K562 (cell line): ENCODE measurements at regions not wholly inside any gene's neighbourhood (a gene's known extent, or its start where the extent isn't known, plus 50 kb on each side); places are given as distances from the start of the nearest gene placed in this dataset.

ENCODE experiments used
- ATAC-seq: fragments of 200-7000 bp; cut with Tn5 transposase; 3 replicates; pipeline ENCODE4 v1.9.1; 2020; ENCODE audit warnings: moderate library complexity
- BruUV-seq: library from RNA; stranded (reverse); fragments of 400-500 nt; replicated peaks from 2 replicates; lab custom pipeline; 2021; lab: Mats Ljungman, UMichigan
- CTCF ChIA-PET: fragments of 300-600 bp; formaldehyde crosslinking; extraction: SDS; loops from one replicate; lab custom pipeline; 2021; ENCODE audit warnings: low intra/inter-chr PET ratio; lab: Yijun Ruan, JAX
- POLR2A ChIA-PET: fragments of 300-600, 350-650 bp; sonication (Branson Sonifier 250); formaldehyde crosslinking; extraction: SDS; loops from one replicate; lab custom pipeline; 2021; ENCODE audit warnings: antibody characterized with exemption, inconsistent platforms; lab: Yijun Ruan, JAX
- DNase-seq, 4 experiments: peaks; one replicate each; pipeline versions ENCODE4 v3.0.0 to v3.0.0-alpha.2; 2011 to 2018; ENCODE audit warnings: low spot score in 3 of 4, mixed read lengths in 3 of 4; ENCODE audit errors: extremely low read depth in 1 of 4
- FAIRE-seq: peaks from 2 replicates; lab custom pipeline; 2011; peaks lifted over from hg19 to GRCh38; lab: Jason Lieb, UNC
- H2AFZ ChIP-seq: 2 replicates; pipeline ENCODE4 v1.6.0; 2011; ENCODE audit warnings: low read depth, low read length, control low read depth, inconsistent platforms
- H3K27ac ChIP-seq: fragments of 200-600 bp; 3 replicates; pipeline ENCODE4 v1.8.0; 2011; ENCODE audit warnings: low read depth, mild to moderate bottlenecking, control low read depth, inconsistent platforms, low read length, moderate library complexity, mixed read lengths; ENCODE audit errors: extremely low read depth
- H3K27me3 ChIP-seq, 2 experiments: fragments of 300-600 bp in 1 of 2; 2 replicates in 1 of 2; 3 replicates in 1 of 2; pipeline versions ENCODE4 v1.6.0 to v1.8.0; 2011; ENCODE audit warnings: inconsistent platforms in 2 of 2, low read length in 2 of 2, mild to moderate bottlenecking in 1 of 2, mixed read lengths in 1 of 2, moderate library complexity in 1 of 2; ENCODE audit not compliant: control insufficient read depth in 2 of 2, insufficient read depth in 2 of 2
- H3K36me3 ChIP-seq: fragments of 300-600 bp; 3 replicates; pipeline ENCODE4 v1.8.0; 2011; ENCODE audit warnings: mild to moderate bottlenecking, low read length, inconsistent platforms; ENCODE audit not compliant: control insufficient read depth, insufficient read depth
- H3K4me1 ChIP-seq, 2 experiments: fragments of 200-600 bp in 1 of 2; replicated peaks in 1 of 2; 2 replicates in 1 of 2; 3 replicates in 1 of 2; pipeline versions ENCODE4 v1.5.1 to v1.8.0; 2011; ENCODE audit warnings: inconsistent platforms in 2 of 2, low read length in 2 of 2, mild to moderate bottlenecking in 1 of 2, mixed read lengths in 1 of 2, moderate library complexity in 1 of 2; ENCODE audit not compliant: control insufficient read depth in 2 of 2, insufficient read depth in 2 of 2
- H3K4me2 ChIP-seq: 2 replicates; pipeline ENCODE4 v1.6.1; 2011; ENCODE audit warnings: low read length, control low read depth, inconsistent platforms, mixed read lengths; ENCODE audit not compliant: insufficient read depth
- H3K4me3 ChIP-seq: fragments of 200-600 bp; sonication (generic), shearing (Covaris generic); 2 replicates; pipeline ENCODE4 v1.5.1; 2016; ENCODE audit warnings: control low read depth, inconsistent platforms
- H3K79me2 ChIP-seq: fragments of 200-600 bp; 3 replicates; pipeline ENCODE4 v1.8.0; 2011; ENCODE audit warnings: low read length, inconsistent platforms; ENCODE audit not compliant: control insufficient read depth, insufficient read depth
- H3K9ac ChIP-seq, 2 experiments: 2 replicates each; pipeline versions ENCODE4 v1.6.0 to v1.6.1; 2011; ENCODE audit warnings: low read depth in 2 of 2, low read length in 2 of 2, control low read depth in 1 of 2, inconsistent platforms in 1 of 2, mild to moderate bottlenecking in 1 of 2, mixed read lengths in 1 of 2; ENCODE audit not compliant: insufficient read depth in 1 of 2
- H3K9me1 ChIP-seq: one replicate; pipeline ENCODE4 v1.6.0; 2011; ENCODE audit warnings: inconsistent platforms, mild to moderate bottlenecking, low read length, moderate library complexity; ENCODE audit not compliant: control insufficient read depth, insufficient read depth
- H3K9me3 ChIP-seq: replicated peaks from 2 replicates; pipeline ENCODE4 v1.5.1; 2011; ENCODE audit warnings: low read depth, low read length, inconsistent platforms; ENCODE audit not compliant: control insufficient read depth, insufficient read depth
- H4K20me1 ChIP-seq: replicated peaks from 2 replicates; pipeline ENCODE4 v1.6.1; 2011; ENCODE audit warnings: low read length, inconsistent platforms, mixed read lengths; ENCODE audit not compliant: control insufficient read depth, insufficient read depth
- CCAR2 ChIP-seq: fragments of 200-400 bp; formaldehyde crosslinking; IDR thresholded peaks from 2 replicates; pipeline ENCODE4 v1.6.1; 2017; ENCODE audit warnings: mild to moderate bottlenecking, low read depth, low read length
- CREB5 ChIP-seq: fragments of 250-450 bp; sonication (Bioruptor Pico); IDR thresholded peaks from 2 replicates; pipeline ENCODE4 v1.5.0; 2020; ENCODE audit warnings: mild to moderate bottlenecking
- DDX20 ChIP-seq: fragments of 450-650 bp; IDR thresholded peaks from 2 replicates; pipeline ENCODE4 v1.6.1; 2016; ENCODE audit warnings: missing genetic modification characterization, low read depth, mild to moderate bottlenecking, missing compliant biosample characterization, moderate library complexity
- HIVEP1 ChIP-seq: fragments of 250-450 bp; sonication (Bioruptor Pico); IDR thresholded peaks from 2 replicates; pipeline ENCODE4 v1.4.0; 2020; ENCODE audit warnings: mild to moderate bottlenecking
- PCBP1 ChIP-seq: fragments of 200-400 bp; formaldehyde crosslinking; IDR thresholded peaks from 2 replicates; pipeline ENCODE4 v1.6.1; 2018; ENCODE audit warnings: mild to moderate bottlenecking, low read depth, low read length; ENCODE audit not compliant: poor library complexity, severe bottlenecking
- PML ChIP-seq: IDR thresholded peaks from 2 replicates; pipeline ENCODE4 v1.6.1; 2012; ENCODE audit warnings: low read length, inconsistent platforms
- POLR2A ChIP-seq: fragments of 450-650 bp; conservative IDR thresholded peaks from 2 replicates; pipeline ENCODE4 v1.6.1; 2016
- RBM25 ChIP-seq: fragments of 200-400 bp; formaldehyde crosslinking; IDR thresholded peaks from 2 replicates; pipeline ENCODE4 v1.6.1; 2018; ENCODE audit warnings: low read length, low read depth, moderate library complexity; ENCODE audit not compliant: severe bottlenecking
- SAFB ChIP-seq: fragments of 200-400 bp; formaldehyde crosslinking; IDR thresholded peaks from 2 replicates; pipeline ENCODE4 v1.6.1; 2017; ENCODE audit warnings: low read depth, low read length, borderline replicate concordance
- ZNF696 ChIP-seq: fragments of 250-450 bp; sonication (Bioruptor Pico); conservative IDR thresholded peaks from 2 replicates; pipeline ENCODE4 v1.4.0; 2020; ENCODE audit warnings: mild to moderate bottlenecking, moderate library complexity
- WGBS: fragments of 100-300 bp; shearing (Covaris generic); methylation state at CpG from one replicate; pipeline ENCODE4 v1.1.6; 2016; ENCODE audit warnings: low coverage, mixed read lengths; ENCODE audit not compliant: insufficient coverage; ENCODE audit errors: missing lambda C conversion rate; 5-methylcytosine and 5-hydroxymethylcytosine counted together
- in situ Hi-C: fragments of 300-500 bp; cut with MboI; formaldehyde crosslinking; loops from 4 replicates; pipeline ENCODE4 v1.15.0; 2018; ENCODE audit warnings: inconsistent platforms, mixed read lengths
- intact Hi-C: fragments of 100-400 bp; cut with micrococcal nuclease; formaldehyde crosslinking; loops from 2 replicates; pipeline ENCODE4 v1.14.2; 2022

- TF ChIP-seq CREB5 (CRISPR knock-in tag) (no peak), ZNF696 (CRISPR knock-in tag) (no peak), DDX20 (tag) (no peak), SAFB (no peak), POLR2A (no peak), PML (no peak), HIVEP1 (CRISPR knock-in tag) (no peak), CCAR2 (no peak)
- TF ChIP-seq, all 486 proteins: peak for 0
Measured at GRCh38 chr13:53264751-53265385, 236.3 kb downstream of the OLFM4 start (continued).

- no peaks in the 10 kb centered on the region for H3K4me1 ChIP-seq
- no peaks in the 10 kb centered on the region for H3K9me3 ChIP-seq
- no peaks in the 10 kb centered on the region for H3K79me2 ChIP-seq
- no peak for ATAC-seq
- H3K4me3 ChIP-seq: no peak overlapping the region
- no peaks in the 10 kb centered on the region for H3K27me3 ChIP-seq
- no peak overlapping the region for H2AFZ ChIP-seq
- H4K20me1 ChIP-seq: no peaks in the 10 kb centered on the region
- no peak overlapping the region for H3K4me2 ChIP-seq
- ChIA-PET POLR2A (no interaction called here), CTCF (no interaction called here)
- H3K9me1 ChIP-seq: no peaks in the 10 kb centered on the region
- TF ChIP-seq RBM25 (no peak), PCBP1 (no peak)
- in situ Hi-C loops (no loop called here), intact Hi-C loops (no loop called here)
- no peak for FAIRE-seq
- BruUV-seq: no TSS peak
- H3K36me3 ChIP-seq: no peaks in the 10 kb centered on the region
- no peak overlapping the region for H3K9ac ChIP-seq
- WGBS: 20% methylated on average over 3 of the region's 4 CpGs
- no peak overlapping the region for H3K27ac ChIP-seq
- no peak for DNase-seq
Measured at GRCh38 chr13:53266757-53267156, 238.1 kb downstream of the OLFM4 start.
